Tibial nerve (tissue), 4 donors: ENCODE measurements at regions not wholly inside any gene's neighbourhood (a gene's known extent, or its start where the extent isn't known, plus 50 kb on each side); places are given as distances from the start of the nearest gene placed in this dataset.

Source experiments
- DNase-seq, 2 donors: peaks; one replicate each; pipeline ENCODE4 v3.0.0-alpha.2; 2019; ENCODE audit warnings: low spot score in 2 of 2
- H3K27ac ChIP-seq, 4 donors: fragments of 200-600 bp; sonication (generic) in 3 of 4; one replicate each; pipeline ENCODE4 v1.5.1; 2017 to 2019; ENCODE audit warnings: mild to moderate bottlenecking in 1 of 4
- H3K27me3 ChIP-seq, 2 donors: fragments of 200-600 bp; sonication (generic) in 1 of 2; one replicate each; pipeline versions ENCODE4 v1.5.1 to v1.6.0; 2017 to 2019
- H3K36me3 ChIP-seq, 3 donors: fragments of 200-600 bp; sonication (generic); one replicate each; pipeline ENCODE4 v1.5.1; 2018 to 2019
- H3K4me1 ChIP-seq, 4 donors: fragments of 200-600 bp; sonication (generic) in 3 of 4; one replicate each; pipeline ENCODE4 v1.5.1; 2017 to 2019
- H3K4me3 ChIP-seq, 4 donors: fragments of 200-600 bp; sonication (generic) in 3 of 4; one replicate each; pipeline ENCODE4 v1.5.1; 2017 to 2019; ENCODE audit warnings: mild to moderate bottlenecking in 1 of 4, moderate library complexity in 1 of 4
- H3K9me3 ChIP-seq, 4 donors: fragments of 200-600 bp; sonication (generic) in 3 of 4; one replicate each; pipeline ENCODE4 v1.5.1; 2017 to 2019
- EP300 ChIP-seq, 2 donors: sonication (generic); formaldehyde crosslinking; IDR thresholded peaks; one replicate each; pipeline ENCODE4 v1.6.1; 2017; ENCODE audit warnings: antibody characterized with exemption in 2 of 2, mild to moderate bottlenecking in 1 of 2
- POLR2A ChIP-seq, 2 donors: fragments of 450-650 bp; IDR thresholded peaks; one replicate each; pipeline ENCODE4 v1.6.1; 2017; ENCODE audit warnings: antibody characterized with exemption in 2 of 2, mild to moderate bottlenecking in 2 of 2, moderate library complexity in 2 of 2
- WGBS, 2 donors: methylation state at CpG; one replicate each; pipeline ENCODE4 v1.1.5; 2018; 5-methylcytosine and 5-hydroxymethylcytosine counted together
- TF ChIP-seq, protein P1 (sequence below), 5 experiments: fragments of 200-600 bp in 3 of 5; fragments of 450-650 bp in 2 of 5; sonication (generic) in 3 of 5; IDR thresholded peaks; one replicate each; pipeline ENCODE4 v1.5.1; 2016 to 2019; ENCODE audit warnings: antibody characterized with exemption in 5 of 5, mild to moderate bottlenecking in 3 of 5, moderate library complexity in 2 of 5

- Histone ChIP-seq H3K36me3 (no peaks in the 10 kb centered on the region), H3K27me3 (no peaks in the 10 kb centered on the region), H3K27ac (no peak overlapping the region), H3K4me3 (no peak overlapping the region), H3K9me3 (peaks cover 0 to 12% (median 0%) of the 10 kb centered on the region in 4 donors), H3K4me1 (no peaks in the 10 kb centered on the region)
- 44 to 46% methylated on average over 6 of the region's 6 CpGs for WGBS, 2 donors
- TF ChIP-seq, protein P1, sequence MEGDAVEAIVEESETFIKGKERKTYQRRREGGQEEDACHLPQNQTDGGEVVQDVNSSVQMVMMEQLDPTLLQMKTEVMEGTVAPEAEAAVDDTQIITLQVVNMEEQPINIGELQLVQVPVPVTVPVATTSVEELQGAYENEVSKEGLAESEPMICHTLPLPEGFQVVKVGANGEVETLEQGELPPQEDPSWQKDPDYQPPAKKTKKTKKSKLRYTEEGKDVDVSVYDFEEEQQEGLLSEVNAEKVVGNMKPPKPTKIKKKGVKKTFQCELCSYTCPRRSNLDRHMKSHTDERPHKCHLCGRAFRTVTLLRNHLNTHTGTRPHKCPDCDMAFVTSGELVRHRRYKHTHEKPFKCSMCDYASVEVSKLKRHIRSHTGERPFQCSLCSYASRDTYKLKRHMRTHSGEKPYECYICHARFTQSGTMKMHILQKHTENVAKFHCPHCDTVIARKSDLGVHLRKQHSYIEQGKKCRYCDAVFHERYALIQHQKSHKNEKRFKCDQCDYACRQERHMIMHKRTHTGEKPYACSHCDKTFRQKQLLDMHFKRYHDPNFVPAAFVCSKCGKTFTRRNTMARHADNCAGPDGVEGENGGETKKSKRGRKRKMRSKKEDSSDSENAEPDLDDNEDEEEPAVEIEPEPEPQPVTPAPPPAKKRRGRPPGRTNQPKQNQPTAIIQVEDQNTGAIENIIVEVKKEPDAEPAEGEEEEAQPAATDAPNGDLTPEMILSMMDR (IDR thresholded peaks at IDR 0.05) = no peak
- TF ChIP-seq EP300 (IDR thresholded peaks at IDR 0.05) (no peak), POLR2A (IDR thresholded peaks at IDR 0.05) (no peak)
- DNase-seq = no peak
Measured at GRCh38 chr20:48142516-48142773, 357.2 kb upstream of the SULF2 start.

DNA sequence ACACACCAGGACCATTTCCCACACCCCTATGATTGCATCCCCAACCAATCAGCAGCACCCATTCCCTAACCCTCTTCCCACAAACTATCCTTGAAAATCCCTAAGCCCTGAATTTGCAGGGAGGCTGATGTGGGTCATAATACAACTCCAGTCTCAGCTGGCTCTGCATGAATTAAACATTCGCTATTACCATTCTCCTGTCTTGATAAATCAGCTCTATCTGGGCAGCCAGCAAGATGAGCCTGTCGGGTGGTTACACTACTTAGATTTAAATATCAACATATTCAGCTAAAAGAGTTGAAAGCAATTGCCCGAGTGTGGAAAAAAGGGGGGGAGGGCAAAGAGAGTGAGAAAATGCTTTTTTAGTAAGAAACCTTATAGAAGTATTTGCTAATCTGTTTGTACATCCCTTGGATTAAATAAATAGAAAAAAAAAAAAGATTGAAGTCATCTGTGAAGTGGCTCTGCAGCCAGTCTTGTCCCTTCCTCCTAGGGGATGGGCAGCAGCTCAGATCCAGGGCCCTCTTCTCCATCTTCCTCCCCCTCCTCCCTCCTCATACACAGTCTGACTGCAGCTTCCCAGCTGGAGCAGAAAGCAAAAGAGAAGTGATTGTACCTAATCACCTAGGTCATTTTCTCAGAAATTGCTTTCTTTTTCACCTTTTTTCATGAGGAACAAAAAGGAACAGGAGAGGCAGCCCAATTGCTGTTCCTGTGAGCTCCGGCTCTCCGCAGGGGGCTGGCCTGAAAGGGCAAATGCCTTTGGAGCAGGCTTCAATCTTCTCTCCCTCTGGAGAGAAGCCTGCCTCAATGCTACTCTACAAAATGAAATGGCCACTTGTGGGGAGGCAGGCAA is 356.6 kb upstream of the SULF2 start:
- peaks cover 0 to 12% (median 0%) of the 10 kb centered on the region in 4 donors for H3K9me3 ChIP-seq
- H3K4me1 ChIP-seq = no peaks in the 10 kb centered on the region
- H3K27me3 ChIP-seq = no peaks in the 10 kb centered on the region
- H3K27ac ChIP-seq = no peak overlapping the region
- no peak overlapping the region for H3K4me3 ChIP-seq
- WGBS, 2 donors = 57 to 70% methylated on average over 5 of the region's 5 CpGs
- TF ChIP-seq EP300 (IDR thresholded peaks at IDR 0.05) (no peak), POLR2A (IDR thresholded peaks at IDR 0.05) (no peak)
- TF ChIP-seq, protein P1 (IDR thresholded peaks at IDR 0.05) = no peak
- H3K36me3 ChIP-seq = no peaks in the 10 kb centered on the region
- no peak for DNase-seq

DNA sequence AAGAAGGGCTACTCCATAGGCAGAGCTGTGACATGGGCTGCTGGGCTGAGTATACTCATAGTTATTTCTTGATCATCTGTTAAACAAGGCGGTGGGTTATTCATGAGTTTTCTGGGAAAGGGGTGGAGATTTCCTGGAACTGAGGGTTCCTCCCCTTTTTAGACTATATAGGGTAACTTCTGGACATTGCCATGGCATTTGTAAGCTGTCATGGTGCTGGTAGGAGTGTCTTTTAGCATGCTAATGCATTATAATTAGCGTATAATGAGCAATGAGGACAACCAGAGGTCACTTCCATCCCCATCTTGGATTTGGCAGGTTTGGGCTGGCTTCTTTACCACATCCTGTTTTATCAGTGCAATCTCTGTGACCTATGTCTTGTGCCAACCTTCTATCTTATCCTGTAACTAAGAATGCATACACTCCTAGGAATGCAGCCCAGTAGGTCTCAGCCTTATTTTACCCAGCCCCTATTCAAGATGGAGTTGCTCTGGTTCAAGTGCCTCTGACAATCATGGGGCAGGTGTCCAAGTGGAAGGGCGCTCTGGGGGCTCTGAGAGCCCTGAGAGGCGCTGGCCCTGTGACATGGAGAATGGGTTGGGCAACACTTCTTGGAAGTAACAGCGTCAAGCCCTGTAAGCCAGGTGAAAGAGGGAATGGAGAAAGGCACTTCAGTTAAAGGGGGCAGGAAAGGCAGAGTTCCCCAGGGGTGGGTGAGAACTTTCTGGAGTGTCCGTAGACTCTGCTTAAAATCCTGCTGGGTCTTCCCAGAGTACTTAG is 354.2 kb upstream of the SULF2 start:
- Histone ChIP-seq H3K27me3 (no peaks in the 10 kb centered on the region), H3K36me3 (no peaks in the 10 kb centered on the region), H3K4me1 (no peaks in the 10 kb centered on the region), H3K27ac (no peak overlapping the region), H3K9me3 (peaks cover 0 to 12% (median 0%) of the 10 kb centered on the region in 4 donors), H3K4me3 (no peak overlapping the region)
- WGBS, 2 donors = 86 to 88% methylated on average over 6 of the region's 6 CpGs
- DNase-seq = no peak
- TF ChIP-seq EP300 (IDR thresholded peaks at IDR 0.05) = no peak
- no peak for TF ChIP-seq POLR2A (IDR thresholded peaks at IDR 0.05)
- TF ChIP-seq, protein P1 (IDR thresholded peaks at IDR 0.05) = no peak

DNA sequence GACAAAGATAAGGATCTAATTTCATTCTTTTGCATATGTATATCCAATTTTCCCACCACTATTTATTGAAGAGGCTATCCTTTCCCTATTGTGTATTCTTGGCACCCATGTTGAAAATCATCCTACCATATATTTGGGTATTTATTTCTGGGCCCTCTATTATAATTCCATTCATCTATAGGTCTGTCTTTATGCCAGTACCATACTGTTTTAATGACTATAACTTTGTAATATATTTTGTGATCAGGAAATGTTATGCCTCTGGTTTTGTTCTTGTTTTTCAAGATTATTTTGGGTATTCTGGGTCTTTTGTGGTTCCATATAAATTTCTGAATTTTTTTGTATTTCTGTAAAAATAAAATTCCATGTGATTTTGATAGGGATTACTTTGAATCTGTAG is 347.6 kb upstream of the SULF2 start:
- Histone ChIP-seq H3K4me1 (peaks cover 0 to 11% (median 0%) of the 10 kb centered on the region in 4 donors), H3K27me3 (peaks cover 0 to 5% of the 10 kb centered on the region in 2 donors), H3K9me3 (peaks cover 0 to 7% (median 3%) of the 10 kb centered on the region in 4 donors), H3K27ac (no peak overlapping the region), H3K4me3 (no peak overlapping the region), H3K36me3 (no peaks in the 10 kb centered on the region)
- TF ChIP-seq POLR2A (IDR thresholded peaks at IDR 0.05) = no peak
- no peak for TF ChIP-seq EP300 (IDR thresholded peaks at IDR 0.05)
- TF ChIP-seq, protein P1 (IDR thresholded peaks at IDR 0.05) = no peak
- DNase-seq = no peak

DNA sequence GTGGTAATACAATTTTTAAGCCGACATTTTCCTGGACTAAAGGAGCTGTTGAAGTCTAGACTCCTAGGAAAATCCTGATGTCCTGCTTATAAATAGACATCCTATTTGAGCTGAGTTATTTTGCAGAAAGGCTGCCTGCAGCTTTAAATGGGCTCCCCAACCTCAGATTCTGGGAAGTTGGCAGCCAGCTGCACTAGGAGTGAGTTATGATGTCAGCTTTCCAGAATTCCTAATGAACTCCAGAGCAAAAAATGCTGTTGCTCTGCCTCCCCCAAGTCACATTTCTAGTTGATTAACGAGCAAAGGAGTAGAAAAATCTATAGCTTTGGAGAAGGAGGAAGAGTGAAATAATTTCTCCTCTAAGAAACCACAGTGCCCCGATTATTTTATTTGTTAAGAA is 346.3 kb upstream of the SULF2 start:
- TF ChIP-seq POLR2A (IDR thresholded peaks at IDR 0.05) (no peak), EP300 (IDR thresholded peaks at IDR 0.05) (no peak)
- TF ChIP-seq, protein P1 (IDR thresholded peaks at IDR 0.05) = no peak
- Histone ChIP-seq H3K27me3 (peaks cover 0 to 5% of the 10 kb centered on the region in 2 donors), H3K4me1 (peaks cover 0 to 11% (median 0%) of the 10 kb centered on the region in 4 donors), H3K27ac (no peak overlapping the region), H3K9me3 (peaks cover 0 to 7% (median 3%) of the 10 kb centered on the region in 4 donors), H3K4me3 (no peak overlapping the region), H3K36me3 (no peaks in the 10 kb centered on the region)
- WGBS, 2 donors = 17 to 19% methylated on average over 3 of the region's 3 CpGs
- DNase-seq = no peak
